ENCODE measurements at regions not wholly inside any gene's neighbourhood (a gene's known extent, or its start where the extent isn't known, plus 50 kb on each side); places are given as distances from the start of the nearest gene placed in this dataset.

DNA sequence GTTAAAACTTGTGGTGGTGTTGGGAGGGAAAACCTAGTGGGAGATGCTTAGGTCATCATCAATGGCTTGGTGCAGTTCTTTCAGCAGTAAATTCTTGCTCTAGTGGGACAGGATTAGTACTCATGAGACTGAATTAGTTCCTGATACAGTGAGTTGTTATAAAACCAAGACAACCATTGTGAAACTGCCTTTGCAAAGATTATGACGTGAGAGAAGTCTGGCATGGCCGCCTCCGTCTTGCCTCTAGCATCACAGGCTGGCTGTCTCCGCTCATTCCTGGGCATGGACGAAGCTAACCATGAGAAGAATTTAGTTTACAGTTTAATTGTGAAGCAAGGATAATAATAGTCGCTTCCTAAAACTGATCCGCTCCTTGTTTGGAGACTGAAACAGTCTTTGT is 186.4 kb downstream of the KIF20B start:
- no peak for DNase-seq

DNA sequence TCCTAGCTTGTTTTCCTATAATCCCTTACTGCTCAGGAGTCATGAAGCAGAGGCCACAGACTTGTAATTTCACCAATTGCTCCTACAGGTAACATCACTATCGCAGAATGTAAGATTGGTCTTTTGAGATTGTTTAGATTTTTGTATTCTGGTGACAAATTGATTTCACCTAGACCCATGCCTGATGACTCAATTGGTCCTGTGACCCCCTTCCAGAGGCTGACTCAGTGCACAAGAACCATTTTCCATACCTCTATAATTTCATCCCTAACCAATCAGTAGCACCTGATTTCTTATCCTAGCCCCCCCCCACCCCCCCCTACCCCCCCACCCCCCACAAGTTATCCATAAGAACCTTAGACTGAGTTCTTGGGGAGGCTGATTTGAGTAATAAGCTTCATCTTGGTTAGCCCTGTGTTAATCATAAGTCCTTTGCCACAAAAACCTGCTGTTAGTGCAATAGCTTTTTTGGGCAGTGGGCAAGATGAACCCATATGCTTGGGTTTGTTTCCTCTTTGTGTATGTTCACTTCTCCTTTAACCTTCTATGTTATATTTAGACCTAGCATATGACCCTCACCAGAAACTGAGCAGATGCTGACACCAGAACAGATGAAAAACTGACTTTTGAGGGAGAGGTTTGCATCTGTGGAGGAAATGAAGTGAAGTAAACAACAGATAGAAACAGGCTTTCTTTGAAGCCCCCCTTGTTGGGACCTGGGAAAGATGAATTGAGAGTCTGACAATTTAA is 187.1 kb downstream of the KIF20B start:
- DNase-seq: no peak

DNA sequence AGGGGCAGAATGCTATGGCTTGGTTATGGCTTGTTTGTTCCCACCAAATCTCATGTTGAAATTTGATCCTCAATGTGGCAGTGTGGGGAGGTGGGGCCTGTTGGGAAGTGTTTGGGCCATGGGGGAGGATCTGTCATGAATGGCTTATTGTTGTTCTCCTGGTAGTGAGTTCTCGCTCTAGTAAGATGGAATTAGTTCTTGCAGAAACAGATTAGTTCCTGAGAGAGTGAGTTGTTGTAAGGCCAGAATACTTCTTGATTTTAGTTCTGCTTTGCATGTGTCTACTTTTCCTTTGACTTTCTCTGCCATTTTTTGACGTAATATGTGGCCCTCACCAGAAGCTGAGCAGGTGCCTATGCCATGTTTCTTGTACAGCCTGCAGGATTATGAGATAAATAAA is 188.2 kb downstream of the KIF20B start:
- DNase-seq: no peak

DNA sequence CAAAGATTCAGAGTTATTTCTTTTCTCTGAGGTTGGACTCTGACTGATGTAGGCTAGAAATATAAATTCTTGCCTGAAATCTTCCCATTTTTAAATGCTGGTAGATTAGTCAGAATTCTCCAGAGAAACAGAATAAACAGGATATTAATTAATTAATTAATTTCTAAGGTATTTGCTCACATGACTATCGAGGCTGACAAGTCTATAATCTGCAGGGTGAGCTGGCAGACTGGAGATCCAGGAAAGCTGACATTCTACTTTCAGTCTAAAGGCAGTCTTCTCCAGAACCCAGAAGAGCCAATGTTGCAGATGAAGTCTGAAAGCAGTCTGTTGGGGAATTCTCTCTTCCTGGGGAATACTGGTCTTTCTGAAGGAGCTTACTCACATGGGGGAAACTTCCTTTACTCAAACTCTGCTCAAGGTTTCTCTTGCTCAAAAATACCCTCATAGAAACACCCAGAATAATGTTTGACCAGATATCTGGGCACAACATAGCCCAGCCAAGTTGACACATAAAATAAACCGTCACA is 189.7 kb downstream of the KIF20B start:
- DNase-seq: no peak

DNA sequence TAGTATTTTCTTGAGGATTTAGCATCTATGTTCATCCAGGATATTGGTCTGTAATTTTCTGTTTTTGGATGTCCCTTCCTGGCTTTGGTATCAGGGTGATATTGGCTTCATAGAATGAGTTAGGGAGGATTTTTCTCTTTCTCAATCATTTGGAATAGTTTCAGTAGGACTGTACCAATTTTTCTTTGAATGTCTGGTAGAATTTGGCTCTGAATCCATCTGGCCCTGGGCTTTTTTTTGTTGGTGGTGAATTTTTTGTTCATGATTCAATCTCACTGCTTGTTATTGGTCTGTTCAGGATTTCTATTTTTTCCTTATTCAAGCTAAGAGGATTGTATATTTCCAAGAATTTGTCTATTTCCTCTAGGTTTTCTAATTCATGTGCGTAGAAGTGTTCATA is 192.7 kb downstream of the KIF20B start:
- no peak for DNase-seq

DNA sequence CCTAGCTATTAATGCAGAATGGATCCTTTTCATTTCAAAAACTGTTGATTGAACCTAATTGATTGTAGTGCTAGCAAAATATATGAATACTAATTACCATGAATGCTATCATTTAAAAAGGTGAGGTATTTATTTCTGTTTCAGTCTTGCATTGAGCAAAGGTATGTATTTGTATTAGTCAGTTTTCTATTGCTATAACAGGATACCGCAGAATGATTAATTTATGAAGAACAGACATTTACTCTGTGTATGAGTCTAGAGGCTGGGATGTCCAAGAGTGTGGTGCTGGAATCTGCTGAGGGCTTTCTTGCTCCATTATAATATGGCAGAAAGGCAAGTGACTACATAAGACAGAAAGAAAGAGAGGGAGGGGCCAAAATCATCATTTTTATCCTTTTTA is 199.2 kb downstream of the KIF20B start:
- DNase-seq: no peak

DNA sequence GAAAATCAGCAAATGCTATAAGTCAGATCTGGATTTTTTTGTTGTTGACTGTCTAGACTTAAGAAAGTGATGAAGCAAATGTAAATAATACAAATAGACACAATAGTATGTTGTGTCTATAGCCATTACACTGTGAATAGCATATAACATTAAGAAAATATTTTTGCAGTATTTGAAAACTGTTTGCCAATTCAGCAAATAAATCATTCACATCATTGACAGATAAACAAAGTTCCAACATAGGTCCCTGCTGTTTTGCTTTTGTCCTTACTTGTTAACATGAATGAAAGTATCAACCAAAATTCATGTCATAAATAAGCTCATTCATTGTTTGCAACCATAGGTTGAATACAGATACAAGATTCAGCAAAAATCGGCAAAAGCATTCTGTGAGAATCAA is 200.5 kb downstream of the KIF20B start:
- no peak for DNase-seq

DNA sequence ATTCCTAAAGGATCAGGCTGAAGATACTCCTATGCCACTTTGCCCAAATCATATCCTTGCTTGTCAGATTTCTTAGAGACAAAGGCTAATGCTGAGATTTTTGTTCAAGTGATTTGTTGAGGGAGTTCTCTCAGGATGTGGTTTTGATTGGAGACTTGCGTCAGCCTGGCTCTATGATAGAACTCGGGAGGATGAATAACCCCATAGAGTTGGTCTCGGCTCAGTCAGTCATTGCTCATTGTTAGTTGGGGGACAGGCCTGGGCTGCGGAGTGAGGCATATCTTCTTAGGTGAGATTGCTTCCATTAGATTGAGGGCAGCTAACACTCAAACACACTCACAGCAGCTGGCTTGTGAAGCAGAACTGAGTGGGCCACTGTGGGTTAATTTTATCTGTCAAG is 203.4 kb downstream of the KIF20B start:
- no peak for DNase-seq

DNA sequence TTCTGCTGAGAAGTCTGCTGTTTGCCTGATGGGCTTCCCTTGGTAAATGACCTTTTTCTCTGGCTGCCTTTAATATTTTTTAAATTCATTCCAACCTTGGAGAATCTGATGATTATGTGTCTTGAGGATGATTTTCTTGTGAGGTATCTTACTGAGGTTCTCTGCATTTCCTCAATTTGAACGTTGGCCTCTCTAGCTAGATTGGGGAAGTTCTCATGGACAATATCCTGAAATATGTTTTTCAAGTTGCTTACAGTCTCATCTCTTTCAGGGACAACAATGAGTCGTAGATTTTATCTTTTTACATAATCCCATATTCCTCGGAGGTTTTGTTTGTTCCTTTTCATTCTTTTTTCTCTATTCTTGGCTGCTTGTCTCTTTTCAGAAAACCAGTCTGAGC is 208.4 kb downstream of the KIF20B start:
- DNase-seq: no peak

DNA sequence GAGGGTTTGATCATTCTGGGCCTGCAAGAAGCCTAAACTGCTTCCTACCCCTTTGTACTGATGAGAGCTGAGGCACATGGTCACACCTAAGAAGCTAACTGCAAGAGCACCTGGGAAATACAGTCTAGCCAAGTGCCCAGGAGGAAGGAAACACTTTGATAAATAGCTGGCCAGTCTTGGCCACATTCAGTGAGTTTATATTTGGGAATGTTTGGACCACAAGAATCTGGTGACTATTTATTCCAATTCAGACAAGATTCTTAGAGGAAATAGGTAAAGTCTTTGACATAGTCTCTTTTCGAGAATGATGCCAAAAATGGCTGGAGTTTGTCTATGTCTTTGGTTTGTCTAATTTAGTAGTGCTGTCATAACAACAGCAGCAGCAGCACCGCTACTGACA is 213.6 kb downstream of the KIF20B start:
- no peak for DNase-seq

DNA sequence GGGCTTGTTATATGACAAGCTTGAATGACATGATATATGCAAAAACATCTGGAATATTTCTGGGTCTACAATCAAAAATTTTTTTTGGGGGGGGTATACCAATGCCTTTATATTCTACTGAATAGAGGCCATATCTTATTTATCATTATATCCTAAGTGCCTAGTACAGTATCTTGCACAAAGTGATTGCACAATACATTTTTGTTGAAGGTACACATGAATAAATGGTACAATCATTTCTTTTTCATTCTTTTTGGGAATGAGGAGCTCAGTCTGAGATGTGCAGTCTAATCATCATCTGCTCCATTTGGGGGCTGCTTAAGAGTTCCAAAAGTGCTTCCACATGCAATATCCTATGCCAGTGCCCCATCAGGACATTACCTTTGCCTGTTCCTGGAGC is 214.6 kb downstream of the KIF20B start:
- DNase-seq: no peak

DNA sequence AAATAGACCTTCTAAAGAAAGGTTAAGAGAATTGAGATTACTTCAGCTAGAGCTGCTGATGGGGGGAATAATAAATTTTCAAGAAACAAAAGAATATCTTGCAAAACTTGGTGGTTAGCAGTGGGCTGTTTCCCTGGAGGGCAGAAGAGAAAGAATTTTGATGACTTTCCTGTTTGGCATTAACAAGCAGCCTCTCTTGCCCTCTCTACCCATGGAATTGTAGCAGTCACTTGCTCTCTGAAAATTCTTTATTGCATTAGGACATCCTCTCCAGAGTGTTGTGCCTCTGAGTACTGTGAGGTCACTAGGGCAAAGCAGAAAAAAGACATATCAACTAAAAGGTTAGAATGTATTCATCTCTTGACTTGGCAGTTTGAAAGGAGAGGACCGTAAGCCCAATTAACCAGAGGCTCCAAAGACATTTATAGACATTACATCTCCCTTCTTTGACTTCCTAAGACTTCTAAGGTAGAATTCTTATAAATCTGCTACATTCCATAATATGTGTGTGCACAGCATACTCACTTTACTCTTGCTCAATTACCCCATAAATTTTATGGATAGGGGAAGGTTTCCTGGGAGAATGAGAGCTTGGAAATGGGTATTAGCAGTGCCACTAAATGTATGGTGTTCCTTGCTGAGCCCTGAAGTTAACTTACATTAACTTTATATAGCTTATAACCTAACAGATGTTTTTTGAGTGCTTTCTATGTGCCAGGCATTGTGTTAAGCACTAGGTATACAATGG is 215.3 kb downstream of the KIF20B start:
- no peak for DNase-seq

DNA sequence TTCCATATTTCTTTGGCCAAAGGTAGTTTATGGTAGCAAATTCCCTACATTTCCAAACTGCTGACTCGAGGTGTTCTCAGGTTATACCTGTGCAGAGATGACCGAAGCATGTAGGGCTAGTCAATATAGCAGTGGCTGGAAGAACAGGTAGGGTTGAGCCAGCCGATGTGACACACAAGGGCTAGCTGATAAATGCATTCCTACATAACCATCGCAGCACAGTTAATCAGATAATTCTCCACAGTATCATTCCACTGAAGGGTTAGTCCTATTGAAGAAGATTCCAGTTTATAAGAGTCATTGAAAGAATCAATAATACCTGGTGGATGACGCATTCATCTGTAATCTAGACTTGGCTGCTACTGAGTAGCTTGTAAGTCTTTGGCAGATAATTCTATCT is 220.0 kb downstream of the KIF20B start:
- no peak for DNase-seq

DNA sequence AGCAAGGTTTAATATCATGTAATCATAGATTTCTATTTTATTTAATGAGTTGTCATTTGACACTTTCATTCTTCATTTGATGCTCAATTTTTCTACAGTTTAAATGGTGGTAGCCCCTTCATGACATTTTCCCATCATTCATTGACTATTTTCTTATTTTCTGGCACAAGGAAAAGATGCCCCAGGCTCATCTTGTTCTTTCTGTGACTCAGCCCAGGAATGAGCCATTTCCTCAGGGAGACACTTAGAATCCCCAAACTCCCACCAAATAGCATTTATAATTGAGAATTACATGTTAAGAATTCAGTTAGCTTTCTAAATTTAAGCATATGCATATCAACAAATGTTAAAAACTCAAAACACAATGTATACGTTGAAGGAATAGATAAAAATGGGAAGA is 222.3 kb downstream of the KIF20B start:
- no peak for DNase-seq

DNA sequence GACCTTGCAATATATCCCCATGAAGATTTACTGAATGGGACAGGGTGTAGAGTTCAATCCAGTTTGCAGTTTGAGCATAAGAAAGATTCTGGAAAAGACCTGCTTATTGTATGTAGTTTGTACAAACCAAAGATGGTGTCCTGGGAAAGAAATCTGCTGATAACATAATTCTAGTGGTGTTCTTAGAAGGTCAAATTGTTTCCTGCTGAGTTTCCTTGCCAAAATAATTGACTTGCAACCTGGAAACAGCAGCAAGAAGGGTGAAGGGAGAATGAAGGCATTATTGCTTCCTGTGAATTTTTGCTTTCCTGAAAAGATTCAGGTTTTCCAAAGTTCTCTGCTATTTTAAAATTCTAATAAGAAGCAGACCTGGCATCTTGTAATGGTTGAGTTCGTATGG is 222.9 kb downstream of the KIF20B start:
- no peak for DNase-seq

DNA sequence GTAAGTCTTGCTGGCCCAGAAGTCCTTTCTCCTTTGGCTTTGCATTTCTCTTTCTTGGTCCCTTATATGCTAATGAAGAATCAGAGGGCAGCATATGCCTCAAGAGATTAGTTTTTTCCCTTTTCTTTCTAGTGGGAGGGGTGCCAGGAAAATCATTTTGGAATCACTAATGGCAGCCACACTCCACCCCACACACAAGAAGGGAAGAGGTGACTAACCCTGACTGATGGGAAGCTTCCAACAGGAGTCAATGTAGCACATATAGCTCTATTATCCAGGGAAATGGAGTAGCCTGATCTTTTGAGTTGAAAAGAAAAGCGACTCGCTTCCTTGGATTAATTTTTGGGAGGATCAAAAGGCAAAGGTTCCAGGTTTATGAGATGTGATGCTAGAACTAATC is 225.3 kb downstream of the KIF20B start:
- DNase-seq: no peak

DNA sequence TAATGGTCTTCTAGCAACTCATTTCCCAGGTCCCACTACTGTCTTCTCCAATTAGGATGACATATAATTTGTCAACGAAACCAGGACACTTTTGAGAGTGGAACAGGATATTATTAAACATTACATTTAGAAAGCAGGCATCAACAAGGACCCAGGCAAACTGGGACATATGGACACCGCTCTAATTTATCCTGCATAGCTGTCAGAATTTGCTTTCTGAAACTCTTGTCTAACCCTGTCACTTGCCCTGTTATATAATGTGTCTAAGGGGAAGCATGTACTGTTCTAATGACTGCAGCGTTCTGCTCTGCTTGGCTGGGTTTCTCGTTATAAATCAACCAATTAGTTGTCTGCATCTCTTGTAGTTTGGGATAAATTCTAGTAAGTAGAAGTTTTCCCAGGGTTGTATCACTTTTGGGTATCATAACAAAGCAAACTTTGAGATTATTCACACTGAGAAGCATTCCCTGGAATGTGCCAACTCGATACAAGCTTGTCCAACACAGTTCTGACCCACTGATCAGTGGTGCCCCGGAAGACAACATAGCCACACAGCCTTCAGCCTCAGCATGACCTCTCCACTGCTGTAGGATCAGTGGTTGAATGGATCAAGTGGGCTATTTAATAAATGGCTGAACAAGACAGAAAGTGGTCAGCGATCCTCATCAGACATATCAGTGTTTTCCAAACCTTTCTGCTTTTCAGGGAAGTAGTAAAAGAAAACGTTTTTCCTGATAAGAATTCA is 228.1 kb downstream of the KIF20B start:
- DNase-seq: no peak

DNA sequence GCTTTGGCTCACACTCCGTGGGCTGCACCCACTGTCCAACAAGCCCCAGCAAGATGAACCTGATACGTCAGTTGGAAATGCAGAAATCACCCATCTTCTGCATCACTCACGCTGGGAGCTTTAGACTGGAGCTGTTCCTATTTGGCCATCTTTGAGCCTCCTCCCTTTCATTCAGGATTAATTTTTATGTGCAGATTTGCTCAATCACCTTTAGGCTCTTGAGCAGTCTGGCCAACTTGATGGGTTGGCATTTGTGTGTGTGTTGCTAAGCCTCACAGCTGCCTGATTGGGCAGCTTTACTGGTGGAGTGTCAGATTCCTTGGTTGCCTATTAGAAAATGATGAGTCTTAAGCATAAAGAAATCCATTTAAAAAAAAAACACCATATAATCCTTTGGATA is 236.1 kb downstream of the KIF20B start:
- no peak for DNase-seq

DNA sequence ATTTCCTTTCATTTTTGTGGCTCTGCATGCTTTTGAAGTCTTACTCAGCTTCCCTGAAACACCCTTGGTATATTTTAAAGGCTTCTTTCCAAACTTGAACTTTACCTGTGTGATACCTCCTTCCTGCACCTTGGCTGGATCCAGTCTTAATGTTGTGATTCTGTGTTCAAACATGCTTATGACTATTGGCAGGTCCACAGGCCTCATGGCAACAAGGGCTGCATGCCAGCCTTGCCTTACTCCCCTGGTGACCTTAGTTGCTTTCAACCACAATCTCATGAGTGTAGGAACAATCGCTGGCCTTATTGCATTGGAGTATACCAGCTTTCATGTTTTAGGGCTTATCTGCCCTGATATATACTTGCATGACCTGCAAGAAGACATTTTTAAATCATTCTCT is 238.7 kb downstream of the KIF20B start:
- no peak for DNase-seq

DNA sequence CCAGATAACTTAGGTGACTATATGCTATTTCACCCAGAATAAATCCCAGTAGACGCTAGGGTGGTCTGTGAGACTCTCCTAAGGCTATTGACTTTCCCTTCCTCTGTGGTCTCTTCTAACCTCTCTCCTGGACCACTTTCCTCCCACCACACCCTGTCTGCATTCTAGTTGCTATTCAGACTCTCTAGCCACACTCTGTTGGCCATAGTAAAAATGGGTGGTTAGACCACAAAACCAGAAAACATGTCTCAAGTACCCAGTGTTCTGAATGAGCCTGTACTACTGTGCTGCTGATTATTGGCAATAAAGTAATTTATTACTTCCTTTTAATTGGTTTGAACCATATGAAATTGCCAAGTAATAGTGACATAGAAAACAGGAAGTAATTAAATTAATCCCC is 240.8 kb downstream of the KIF20B start:
- DNase-seq: no peak

DNA sequence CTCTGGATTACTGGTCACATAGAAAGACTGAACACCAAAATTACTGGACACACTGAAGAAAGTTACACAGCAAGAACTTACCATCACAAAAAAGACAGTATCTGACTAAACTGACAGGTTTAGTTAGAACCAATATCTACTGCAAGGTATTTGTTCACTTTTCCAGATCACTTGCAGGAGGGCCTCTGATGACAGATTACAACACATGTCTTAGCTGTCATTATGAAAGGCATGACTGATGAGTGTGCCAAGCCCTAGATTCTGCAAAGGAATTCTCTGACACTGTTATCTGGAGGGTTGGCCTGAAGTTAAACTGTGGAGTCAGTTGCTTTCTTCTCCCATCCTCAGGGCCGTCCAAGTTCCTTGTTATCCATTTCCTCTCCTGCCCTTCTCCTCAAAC is 242.7 kb downstream of the KIF20B start:
- DNase-seq: no peak

DNA sequence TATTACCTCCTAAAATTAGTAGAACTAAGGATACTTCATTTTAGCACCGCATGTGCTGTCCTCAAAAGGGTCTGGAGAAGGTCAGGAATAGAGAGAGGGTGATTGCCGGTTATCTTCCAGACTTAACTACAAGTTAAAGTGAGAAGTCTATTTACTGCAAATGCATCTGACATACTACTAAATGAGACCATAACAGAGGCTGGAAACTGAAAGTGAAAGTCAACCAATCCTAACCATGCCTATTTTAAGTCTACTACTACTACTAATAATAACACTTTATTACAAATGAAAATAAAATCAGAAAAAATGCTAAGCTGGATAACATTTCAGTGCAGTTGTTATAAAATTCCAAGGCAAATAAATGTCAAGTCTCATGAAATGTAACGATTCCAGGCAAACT is 244.7 kb downstream of the KIF20B start:
- no peak for DNase-seq

DNA sequence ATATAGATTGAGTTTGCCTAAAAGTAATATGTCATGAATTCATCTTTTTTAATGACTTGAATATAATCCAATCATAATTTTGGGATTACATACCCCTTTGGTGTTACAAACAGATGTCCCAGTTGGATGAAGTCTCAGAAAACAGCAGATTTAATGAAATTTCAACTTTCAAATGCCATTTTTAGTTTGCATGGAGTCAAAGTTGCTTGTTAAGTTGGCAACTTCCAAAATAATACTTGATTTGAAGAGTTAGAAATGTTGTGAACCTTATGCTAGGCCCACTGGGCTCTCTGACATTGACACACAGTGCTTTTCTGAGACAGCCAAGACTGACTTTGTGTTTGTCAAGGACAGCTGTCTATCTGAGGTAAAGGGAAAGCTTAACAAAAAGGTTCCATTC is 248.1 kb downstream of the KIF20B start:
- DNase-seq: no peak

DNA sequence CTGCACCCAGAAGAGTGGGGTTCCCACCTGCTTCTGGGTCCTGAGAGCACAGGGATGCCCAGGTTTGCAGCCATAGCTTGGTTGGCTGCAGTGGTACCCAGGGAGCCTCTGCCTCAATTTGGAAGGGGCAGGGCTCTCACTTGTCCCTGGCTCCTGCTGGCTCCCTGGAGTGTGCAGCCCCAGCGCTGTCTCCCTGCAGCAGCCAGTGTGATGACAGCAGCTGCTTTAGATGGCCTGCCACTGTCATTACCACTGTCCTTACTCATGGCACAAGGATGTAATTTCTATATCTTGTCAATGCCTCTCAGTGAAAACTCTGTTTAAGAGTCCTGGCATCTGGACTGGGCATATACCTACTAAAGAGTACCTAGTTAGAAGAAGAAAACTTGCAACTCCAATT is 250.9 kb downstream of the KIF20B start:
- no peak for DNase-seq

Measured in NCI-H1092 (cell line).